Vagina (tissue), 2 donors: ENCODE measurements at regions not wholly inside any gene's neighbourhood (a gene's known extent, or its start where the extent isn't known, plus 50 kb on each side); places are given as distances from the start of the nearest gene placed in this dataset.
"Not testable (repeated sequence)": the region's sequence is repeated elsewhere in the genome, so short reads cannot be mapped to it uniquely, and the experiment has no call there.

Experiments used
- DNase-seq, 2 donors: peaks; one replicate each; pipeline ENCODE4 v3.0.0-alpha.2; 2017; ENCODE audit errors: extremely low spot score in 2 of 2
- H3K27ac ChIP-seq: fragments of 200-600 bp; sonication (generic); one replicate; pipeline ENCODE4 v1.5.1; 2019
- H3K27me3 ChIP-seq: fragments of 200-600 bp; sonication (generic); one replicate; pipeline ENCODE4 v1.5.1; 2019
- H3K36me3 ChIP-seq, 2 donors: fragments of 200-600 bp; sonication (generic); one replicate each; pipeline ENCODE4 v1.5.1; 2017 to 2019
- H3K4me1 ChIP-seq: fragments of 200-600 bp; sonication (generic); one replicate; pipeline ENCODE4 v1.5.1; 2019
- H3K4me3 ChIP-seq, 2 donors: fragments of 200-600 bp; sonication (generic); 1 replicate in 1 of 2; 2 replicates in 1 of 2; pipeline ENCODE4 v1.5.1; 2016 to 2019
- H3K9me3 ChIP-seq: fragments of 200-600 bp; sonication (generic); one replicate; pipeline ENCODE4 v1.5.1; 2019
- CTCF ChIP-seq, 3 experiments: fragments of 450-650 bp in 2 of 3; fragments of 200-600 bp in 1 of 3; sonication (generic) in 1 of 3; IDR thresholded peaks; one replicate each; pipeline ENCODE4 v1.5.1; 2017 to 2019; ENCODE audit warnings: antibody characterized with exemption in 3 of 3, mild to moderate bottlenecking in 2 of 3, moderate library complexity in 2 of 3
- POLR2A ChIP-seq, 2 donors: fragments of 450-650 bp; IDR thresholded peaks; one replicate each; pipeline ENCODE4 v1.6.1; 2017; ENCODE audit warnings: antibody characterized with exemption in 2 of 2, mild to moderate bottlenecking in 2 of 2, moderate library complexity in 2 of 2
- POLR2AphosphoS5 ChIP-seq, 2 donors: sonication (generic); formaldehyde crosslinking; IDR thresholded peaks; one replicate each; pipeline ENCODE4 v1.9.0; 2017; ENCODE audit warnings: antibody characterized with exemption in 2 of 2, mild to moderate bottlenecking in 2 of 2, low read depth in 1 of 2; ENCODE audit not compliant: insufficient read depth in 1 of 2
- intact Hi-C: fragments of 100-400 bp; cut with DNase I; formaldehyde crosslinking; loops from one replicate; pipeline ENCODE4 v1.15.1; 2023

GRCh38 chr5:39533749-39534148 lies 109.0 kb upstream of the DAB2 start:
- H3K27me3 ChIP-seq, result no peaks in the 10 kb centered on the region
- H3K36me3 ChIP-seq, result no peaks in the 10 kb centered on the region
- no peak overlapping the region for H3K4me3 ChIP-seq
- DNase-seq, result no peak
- no peaks in the 10 kb centered on the region for H3K4me1 ChIP-seq
- intact Hi-C loops, result no loop called here
- TF ChIP-seq POLR2A (IDR thresholded peaks at IDR 0.05), result no peak
- TF ChIP-seq CTCF (IDR thresholded peaks at IDR 0.05), result no peak
- TF ChIP-seq POLR2AphosphoS5 (IDR thresholded peaks at IDR 0.05; ENCODE audit: insufficient read depth in 1 of 2, low read depth in 1 of 2), result no peak
- H3K27ac ChIP-seq, result no peak overlapping the region
- H3K9me3 ChIP-seq, result no peaks in the 10 kb centered on the region

- no peaks in the 10 kb centered on the region for H3K27me3 ChIP-seq
- TF ChIP-seq POLR2A (IDR thresholded peaks at IDR 0.05), result no peak
- no peak for TF ChIP-seq POLR2AphosphoS5 (IDR thresholded peaks at IDR 0.05; ENCODE audit: insufficient read depth in 1 of 2, low read depth in 1 of 2)
- no peaks in the 10 kb centered on the region for H3K4me1 ChIP-seq
- no peak overlapping the region for H3K4me3 ChIP-seq
- intact Hi-C loops, result no loop called here
- no peaks in the 10 kb centered on the region for H3K9me3 ChIP-seq
- H3K27ac ChIP-seq, result no peak overlapping the region
- DNase-seq, result no peak
- H3K36me3 ChIP-seq, result no peaks in the 10 kb centered on the region
These were observed 107.7 kb upstream of the DAB2 start for GRCh38 chr5:39532511-39532910.

- Histone ChIP-seq H3K9me3 (no peaks in the 10 kb centered on the region), H3K27ac (no peak overlapping the region), H3K4me1 (no peaks in the 10 kb centered on the region), H3K27me3 (no peaks in the 10 kb centered on the region), H3K4me3 (no peak overlapping the region), H3K36me3 (no peaks in the 10 kb centered on the region)
- no peak for TF ChIP-seq CTCF (IDR thresholded peaks at IDR 0.05)
- no peak for TF ChIP-seq POLR2AphosphoS5 (IDR thresholded peaks at IDR 0.05; ENCODE audit: insufficient read depth in 1 of 2, low read depth in 1 of 2)
- no peak for TF ChIP-seq POLR2A (IDR thresholded peaks at IDR 0.05)
- DNase-seq, result no peak
- intact Hi-C loops, result no loop called here
These were observed 106.5 kb upstream of the DAB2 start for GRCh38 chr5:39531306-39531705.

GRCh38 chr5:39526914-39527477 lies 102.2 kb upstream of the DAB2 start:
- H3K27me3 ChIP-seq, result no peaks in the 10 kb centered on the region
- no peaks in the 10 kb centered on the region for H3K9me3 ChIP-seq
- H3K4me1 ChIP-seq, result no peaks in the 10 kb centered on the region
- H3K27ac ChIP-seq, result no peak overlapping the region
- no peak overlapping the region for H3K4me3 ChIP-seq
- intact Hi-C loops, result no loop called here
- no peak for DNase-seq
- H3K36me3 ChIP-seq, result no peaks in the 10 kb centered on the region
- peak in 1 of 2 donors; percentile 35 for TF ChIP-seq POLR2AphosphoS5 (IDR thresholded peaks at IDR 0.05; ENCODE audit: insufficient read depth in 1 of 2, low read depth in 1 of 2)
- TF ChIP-seq CTCF (IDR thresholded peaks at IDR 0.05), result no peak
- TF ChIP-seq POLR2A (IDR thresholded peaks at IDR 0.05), result no peak

GRCh38 chr5:39525781-39526180 lies 101.0 kb upstream of the DAB2 start:
- H3K27ac ChIP-seq, DNase-seq, H3K9me3 ChIP-seq, H3K36me3 ChIP-seq, H3K4me1 ChIP-seq, H3K4me3 ChIP-seq, H3K27me3 ChIP-seq, intact Hi-C loops: not testable (repeated sequence)
- peak in 1 of 2 donors; percentile 35 for TF ChIP-seq POLR2AphosphoS5 (IDR thresholded peaks at IDR 0.05; ENCODE audit: insufficient read depth in 1 of 2, low read depth in 1 of 2)

GRCh38 chr5:39525271-39525670 lies 100.5 kb upstream of the DAB2 start:
- H3K27ac ChIP-seq, result no peak overlapping the region
- intact Hi-C loops, result no loop called here

More at GRCh38 chr5:39525271-39525670, 100.5 kb upstream of the DAB2 start:
- no peaks in the 10 kb centered on the region for H3K9me3 ChIP-seq
- no peaks in the 10 kb centered on the region for H3K27me3 ChIP-seq
- no peaks in the 10 kb centered on the region for H3K4me1 ChIP-seq
- H3K4me3 ChIP-seq, result no peak overlapping the region
- DNase-seq, result no peak
- no peak for TF ChIP-seq CTCF (IDR thresholded peaks at IDR 0.05)
- no peak for TF ChIP-seq POLR2A (IDR thresholded peaks at IDR 0.05)
- no peak for TF ChIP-seq POLR2AphosphoS5 (IDR thresholded peaks at IDR 0.05; ENCODE audit: insufficient read depth in 1 of 2, low read depth in 1 of 2)
- no peaks in the 10 kb centered on the region for H3K36me3 ChIP-seq
